ENCODE measurements at regions not wholly inside any gene's neighbourhood (a gene's known extent, or its start where the extent isn't known, plus 50 kb on each side); places are given as distances from the start of the nearest gene placed in this dataset.

DNA sequence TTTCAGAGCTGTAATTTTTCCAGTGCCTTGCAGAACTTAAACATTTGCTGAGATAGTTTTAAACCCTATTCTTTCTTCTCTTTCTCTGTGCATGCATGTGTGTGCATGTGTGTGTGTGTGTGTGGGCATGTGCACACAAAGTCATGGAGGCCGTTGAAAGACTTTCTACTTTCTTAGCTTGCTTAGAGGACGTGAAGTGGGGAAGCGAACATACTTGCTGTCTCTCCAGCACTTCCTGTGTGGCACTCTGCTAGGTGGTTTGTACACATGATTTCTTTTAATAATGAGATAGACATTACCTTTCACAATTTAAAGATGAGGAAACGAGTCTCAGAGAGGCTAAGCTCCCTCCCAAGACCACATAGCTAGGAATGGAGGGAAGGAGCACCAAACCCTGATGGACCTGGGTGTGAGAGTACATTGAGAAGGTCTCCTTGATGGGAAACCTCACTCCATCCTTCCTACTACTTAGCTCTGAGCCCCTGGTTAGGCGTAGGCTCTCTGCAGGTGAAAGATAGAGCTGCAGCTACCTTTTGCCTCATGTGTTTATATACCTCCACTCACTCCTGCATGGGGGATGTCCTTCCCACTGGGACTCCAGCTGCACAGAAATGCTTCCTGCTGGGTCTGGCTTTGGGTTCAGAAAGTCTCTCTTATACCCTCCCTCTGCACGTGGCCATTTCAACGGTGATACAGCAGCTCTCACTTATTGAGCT lies 101.9 kb upstream of the USP24 start:
- TF ChIP-seq, protein P1, sequence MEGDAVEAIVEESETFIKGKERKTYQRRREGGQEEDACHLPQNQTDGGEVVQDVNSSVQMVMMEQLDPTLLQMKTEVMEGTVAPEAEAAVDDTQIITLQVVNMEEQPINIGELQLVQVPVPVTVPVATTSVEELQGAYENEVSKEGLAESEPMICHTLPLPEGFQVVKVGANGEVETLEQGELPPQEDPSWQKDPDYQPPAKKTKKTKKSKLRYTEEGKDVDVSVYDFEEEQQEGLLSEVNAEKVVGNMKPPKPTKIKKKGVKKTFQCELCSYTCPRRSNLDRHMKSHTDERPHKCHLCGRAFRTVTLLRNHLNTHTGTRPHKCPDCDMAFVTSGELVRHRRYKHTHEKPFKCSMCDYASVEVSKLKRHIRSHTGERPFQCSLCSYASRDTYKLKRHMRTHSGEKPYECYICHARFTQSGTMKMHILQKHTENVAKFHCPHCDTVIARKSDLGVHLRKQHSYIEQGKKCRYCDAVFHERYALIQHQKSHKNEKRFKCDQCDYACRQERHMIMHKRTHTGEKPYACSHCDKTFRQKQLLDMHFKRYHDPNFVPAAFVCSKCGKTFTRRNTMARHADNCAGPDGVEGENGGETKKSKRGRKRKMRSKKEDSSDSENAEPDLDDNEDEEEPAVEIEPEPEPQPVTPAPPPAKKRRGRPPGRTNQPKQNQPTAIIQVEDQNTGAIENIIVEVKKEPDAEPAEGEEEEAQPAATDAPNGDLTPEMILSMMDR (IDR thresholded peaks at IDR 0.05): no peak
- TF ChIP-seq POLR2A (IDR thresholded peaks at IDR 0.05) (no peak), POLR2AphosphoS5 (IDR thresholded peaks at IDR 0.05) (no peak)

Measured in prostate gland (tissue), 2 donors.